Choroid plexus epithelial cell (primary cell): ENCODE measurements at regions not wholly inside any gene's neighbourhood (a gene's known extent, or its start where the extent isn't known, plus 50 kb on each side); places are given as distances from the start of the nearest gene placed in this dataset.

Source experiments
- DNase-seq: peaks from one replicate; pipeline ENCODE4 v3.0.0-alpha.2; 2010; ENCODE audit warnings: low read depth
- H3K4me3 ChIP-seq: 2 replicates; pipeline ENCODE4 v1.5.1; 2011; ENCODE audit warnings: low read depth, mild to moderate bottlenecking, control low read depth, low read length, moderate library complexity
- CTCF ChIP-seq: conservative IDR thresholded peaks from 2 replicates; pipeline ENCODE4 v1.5.1; 2011; ENCODE audit warnings: low read depth, mild to moderate bottlenecking, control low read depth, inconsistent platforms, low read length, moderate library complexity

- TF ChIP-seq CTCF: no peak
- no peak overlapping the region for H3K4me3 ChIP-seq
These were observed 599.3 kb upstream of the MKI67 start for GRCh38 chr10:128725531-128725930.

GRCh38 chr10:128727114-128727513, 600.9 kb upstream of the MKI67 start:
- DNase-seq: no peak
- no peak overlapping the region for H3K4me3 ChIP-seq
- no peak for TF ChIP-seq CTCF

More at GRCh38 chr10:128725531-128725930, 599.3 kb upstream of the MKI67 start:
- DNase-seq: no peak

- DNase-seq: no peak
- no peak overlapping the region for H3K4me3 ChIP-seq
- no peak for TF ChIP-seq CTCF
These were observed 603.7 kb upstream of the MKI67 start for GRCh38 chr10:128729910-128730420.

- no peak for DNase-seq
- no peak for TF ChIP-seq CTCF
- H3K4me3 ChIP-seq: no peak overlapping the region
These were observed 604.7 kb upstream of the MKI67 start for GRCh38 chr10:128730922-128731321.

- H3K4me3 ChIP-seq: no peak overlapping the region
These were observed 607.9 kb upstream of the MKI67 start for GRCh38 chr10:128734161-128734560.

GRCh38 chr10:128734734-128735133, 608.5 kb upstream of the MKI67 start:
- H3K4me3 ChIP-seq: no peak overlapping the region
- no peak for DNase-seq
- no peak for TF ChIP-seq CTCF

More at GRCh38 chr10:128734161-128734560, 607.9 kb upstream of the MKI67 start:
- no peak for DNase-seq
- TF ChIP-seq CTCF: no peak

GRCh38 chr10:128735996-128736395, 609.8 kb upstream of the MKI67 start:
- no peak for TF ChIP-seq CTCF
- DNase-seq: no peak

More at GRCh38 chr10:128735996-128736395, 609.8 kb upstream of the MKI67 start:
- H3K4me3 ChIP-seq: no peak overlapping the region
